Testis (tissue), 2 donors: ENCODE measurements at regions not wholly inside any gene's neighbourhood (a gene's known extent, or its start where the extent isn't known, plus 50 kb on each side); places are given as distances from the start of the nearest gene placed in this dataset.

Experiments
- DNase-seq: peaks from one replicate; pipeline ENCODE4 v3.0.0-alpha.2; 2019
- H3K27ac ChIP-seq, 2 donors: fragments of 200-600 bp; sonication (generic); one replicate each; pipeline ENCODE4 v1.5.1; 2019
- H3K27me3 ChIP-seq: fragments of 200-600 bp; sonication (generic); one replicate; pipeline ENCODE4 v1.5.1; 2019
- H3K36me3 ChIP-seq: fragments of 200-600 bp; sonication (generic); one replicate; pipeline ENCODE4 v1.5.1; 2017; ENCODE audit warnings: low read depth; ENCODE audit errors: missing control alignments
- H3K4me1 ChIP-seq: fragments of 200-600 bp; sonication (generic); one replicate; pipeline ENCODE4 v1.5.1; 2019
- H3K4me3 ChIP-seq, 2 donors: fragments of 200-600 bp; sonication (generic); one replicate each; pipeline ENCODE4 v1.5.1; 2017 to 2019
- H3K9me3 ChIP-seq: fragments of 200-600 bp; sonication (generic); one replicate; pipeline ENCODE4 v1.5.1; 2017
- POLR2A ChIP-seq: fragments of 450-650 bp; IDR thresholded peaks from one replicate; pipeline ENCODE4 v1.6.1; 2017; ENCODE audit warnings: antibody characterized with exemption, mild to moderate bottlenecking, moderate library complexity
- WGBS, 2 donors: methylation state at CpG; one replicate each; pipeline ENCODE4 v1.1.5; 2018; 5-methylcytosine and 5-hydroxymethylcytosine counted together
- intact Hi-C: fragments of 100-400 bp; cut with DNase I; formaldehyde crosslinking; loops from one replicate; pipeline ENCODE4 v1.15.1; 2023; ENCODE audit warnings: low total_unique reads
- TF ChIP-seq, protein P1 (sequence below), 3 experiments: fragments of 450-650 bp in 2 of 3; fragments of 200-600 bp in 1 of 3; sonication (generic) in 1 of 3; IDR thresholded peaks; one replicate each; pipeline ENCODE4 v1.5.1; 2016 to 2019; ENCODE audit warnings: antibody characterized with exemption in 3 of 3, mild to moderate bottlenecking in 2 of 3, moderate library complexity in 1 of 3

DNA sequence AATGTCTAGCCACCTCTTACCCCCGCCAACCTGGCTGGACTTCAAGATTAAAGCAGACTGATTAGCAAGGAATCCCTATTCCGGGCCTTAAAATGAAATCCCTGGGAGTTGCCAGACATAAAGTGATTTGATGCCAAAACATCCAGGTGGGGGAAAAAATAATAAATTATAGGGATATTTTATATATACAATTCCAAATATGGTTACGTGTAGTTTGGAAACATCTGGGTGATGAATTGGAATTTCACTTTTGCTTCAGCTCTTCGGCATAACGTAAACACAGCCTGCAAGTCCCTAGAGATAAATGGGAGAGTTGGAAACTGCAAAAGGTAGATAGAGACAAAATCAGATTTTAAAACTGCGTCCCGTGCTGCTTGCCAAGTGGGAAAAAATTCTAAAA is 545.5 kb upstream of the MDFIC2 start:
- Histone ChIP-seq H3K36me3 (no peaks in the 10 kb centered on the region), H3K27ac (no peak overlapping the region), H3K4me3 (no peak overlapping the region), H3K4me1 (no peaks in the 10 kb centered on the region), H3K9me3 (no peaks in the 10 kb centered on the region), H3K27me3 (no peaks in the 10 kb centered on the region)
- no peak for DNase-seq
- intact Hi-C loops: no loop called here
- no peak for TF ChIP-seq POLR2A
- WGBS, 2 donors: 67 to 72% methylated on average over 7 of the region's 7 CpGs

DNA sequence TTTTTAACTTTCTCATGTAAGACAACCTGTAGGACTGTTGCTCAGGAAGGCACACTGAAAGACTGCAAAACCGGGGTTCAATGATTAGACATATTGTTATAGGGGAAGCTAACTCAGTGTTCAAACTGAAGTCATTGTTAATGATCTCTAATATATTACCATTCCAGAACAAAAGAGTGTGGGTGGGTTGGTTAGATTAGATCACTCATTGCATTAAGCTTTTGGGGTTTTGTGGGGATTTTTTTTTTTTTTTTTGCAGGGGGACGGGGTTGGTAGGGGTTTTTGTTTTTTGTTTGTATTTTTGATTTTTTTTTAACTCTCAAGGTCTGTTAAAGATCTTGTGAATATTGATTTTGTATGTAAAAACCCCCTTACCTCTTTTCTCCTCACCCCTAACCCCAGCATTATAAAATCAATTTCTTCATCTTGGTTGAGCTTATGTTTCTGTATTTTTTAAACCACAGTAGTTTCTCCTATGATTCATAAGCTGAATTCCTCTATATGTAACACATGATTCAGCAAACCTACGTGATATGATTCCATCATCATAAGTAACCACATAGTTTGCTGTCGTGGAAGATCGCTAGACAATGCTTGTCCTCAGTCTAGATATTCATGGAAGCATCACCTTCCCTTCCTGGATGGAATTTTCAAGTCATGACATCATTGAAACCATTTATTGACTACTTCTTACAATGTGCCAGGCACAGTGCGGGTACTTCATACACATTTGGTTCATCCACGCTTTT is 544.1 kb upstream of the MDFIC2 start:
- Histone ChIP-seq H3K4me1 (no peaks in the 10 kb centered on the region), H3K9me3 (no peaks in the 10 kb centered on the region), H3K36me3 (no peaks in the 10 kb centered on the region), H3K4me3 (no peak overlapping the region), H3K27me3 (no peaks in the 10 kb centered on the region), H3K27ac (no peak overlapping the region)
- 90 to 91% methylated on average over 7 of the region's 7 CpGs for WGBS, 2 donors
- DNase-seq: no peak
- intact Hi-C loops: no loop called here
- TF ChIP-seq, protein P1, sequence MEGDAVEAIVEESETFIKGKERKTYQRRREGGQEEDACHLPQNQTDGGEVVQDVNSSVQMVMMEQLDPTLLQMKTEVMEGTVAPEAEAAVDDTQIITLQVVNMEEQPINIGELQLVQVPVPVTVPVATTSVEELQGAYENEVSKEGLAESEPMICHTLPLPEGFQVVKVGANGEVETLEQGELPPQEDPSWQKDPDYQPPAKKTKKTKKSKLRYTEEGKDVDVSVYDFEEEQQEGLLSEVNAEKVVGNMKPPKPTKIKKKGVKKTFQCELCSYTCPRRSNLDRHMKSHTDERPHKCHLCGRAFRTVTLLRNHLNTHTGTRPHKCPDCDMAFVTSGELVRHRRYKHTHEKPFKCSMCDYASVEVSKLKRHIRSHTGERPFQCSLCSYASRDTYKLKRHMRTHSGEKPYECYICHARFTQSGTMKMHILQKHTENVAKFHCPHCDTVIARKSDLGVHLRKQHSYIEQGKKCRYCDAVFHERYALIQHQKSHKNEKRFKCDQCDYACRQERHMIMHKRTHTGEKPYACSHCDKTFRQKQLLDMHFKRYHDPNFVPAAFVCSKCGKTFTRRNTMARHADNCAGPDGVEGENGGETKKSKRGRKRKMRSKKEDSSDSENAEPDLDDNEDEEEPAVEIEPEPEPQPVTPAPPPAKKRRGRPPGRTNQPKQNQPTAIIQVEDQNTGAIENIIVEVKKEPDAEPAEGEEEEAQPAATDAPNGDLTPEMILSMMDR (IDR thresholded peaks at IDR 0.05): no peak
- no peak for TF ChIP-seq POLR2A

DNA sequence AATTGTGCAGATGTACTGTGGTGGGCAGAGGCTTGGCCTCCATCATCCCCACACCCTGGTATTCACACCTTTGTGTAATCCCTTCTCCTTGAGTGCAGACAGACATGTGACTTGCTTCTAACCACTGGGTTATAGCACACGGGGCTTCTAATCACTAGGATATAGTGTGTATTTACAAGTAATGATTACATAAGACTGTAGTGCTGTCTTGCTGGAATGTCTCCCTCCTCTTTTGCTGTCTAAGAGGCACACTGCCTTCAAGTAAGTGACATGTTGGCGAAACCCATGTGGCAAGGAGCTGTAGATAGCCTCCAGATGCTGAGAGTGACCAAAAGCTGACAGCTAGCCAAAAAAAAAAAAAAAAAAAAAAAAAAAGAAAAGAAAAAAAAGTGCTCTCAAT is 542.7 kb upstream of the MDFIC2 start:
- WGBS, 2 donors: 84 to 95% methylated on average over 2 of the region's 2 CpGs
- TF ChIP-seq POLR2A: no peak
- TF ChIP-seq, protein P1 (IDR thresholded peaks at IDR 0.05): no peak
- H3K4me3 ChIP-seq: no peak overlapping the region
- no peaks in the 10 kb centered on the region for H3K4me1 ChIP-seq
- no peak for DNase-seq
- H3K27me3 ChIP-seq: no peaks in the 10 kb centered on the region
- H3K27ac ChIP-seq: no peak overlapping the region
- H3K9me3 ChIP-seq: no peaks in the 10 kb centered on the region
- intact Hi-C loops: no loop called here
- H3K36me3 ChIP-seq: no peaks in the 10 kb centered on the region

DNA sequence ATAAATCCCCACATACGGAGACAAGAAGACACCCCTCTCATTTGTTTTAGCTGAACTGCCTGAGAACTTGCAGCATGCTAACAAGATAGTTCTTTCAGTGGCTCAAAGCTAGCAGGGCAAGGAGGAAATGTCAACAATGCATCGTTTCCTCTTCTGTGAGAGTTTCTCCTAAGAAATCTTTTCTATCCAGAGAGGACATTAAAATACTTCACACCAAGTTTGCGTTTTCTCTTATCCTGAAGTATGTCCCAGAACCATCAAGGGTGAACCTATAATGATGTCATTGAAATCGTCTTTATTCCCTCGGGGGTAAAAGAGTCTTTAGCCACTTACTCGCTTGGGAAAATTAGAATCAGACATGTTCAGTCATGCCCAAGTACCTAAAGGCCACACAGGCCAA is 541.7 kb upstream of the MDFIC2 start:
- Histone ChIP-seq H3K4me3 (no peak overlapping the region), H3K36me3 (no peaks in the 10 kb centered on the region), H3K9me3 (no peaks in the 10 kb centered on the region), H3K4me1 (no peaks in the 10 kb centered on the region), H3K27me3 (no peaks in the 10 kb centered on the region), H3K27ac (no peak overlapping the region)
- 64 to 70% methylated on average over 6 of the region's 6 CpGs for WGBS, 2 donors
- intact Hi-C loops: no loop called here
- TF ChIP-seq, protein P1 (IDR thresholded peaks at IDR 0.05): no peak
- no peak for TF ChIP-seq POLR2A
- DNase-seq: no peak

DNA sequence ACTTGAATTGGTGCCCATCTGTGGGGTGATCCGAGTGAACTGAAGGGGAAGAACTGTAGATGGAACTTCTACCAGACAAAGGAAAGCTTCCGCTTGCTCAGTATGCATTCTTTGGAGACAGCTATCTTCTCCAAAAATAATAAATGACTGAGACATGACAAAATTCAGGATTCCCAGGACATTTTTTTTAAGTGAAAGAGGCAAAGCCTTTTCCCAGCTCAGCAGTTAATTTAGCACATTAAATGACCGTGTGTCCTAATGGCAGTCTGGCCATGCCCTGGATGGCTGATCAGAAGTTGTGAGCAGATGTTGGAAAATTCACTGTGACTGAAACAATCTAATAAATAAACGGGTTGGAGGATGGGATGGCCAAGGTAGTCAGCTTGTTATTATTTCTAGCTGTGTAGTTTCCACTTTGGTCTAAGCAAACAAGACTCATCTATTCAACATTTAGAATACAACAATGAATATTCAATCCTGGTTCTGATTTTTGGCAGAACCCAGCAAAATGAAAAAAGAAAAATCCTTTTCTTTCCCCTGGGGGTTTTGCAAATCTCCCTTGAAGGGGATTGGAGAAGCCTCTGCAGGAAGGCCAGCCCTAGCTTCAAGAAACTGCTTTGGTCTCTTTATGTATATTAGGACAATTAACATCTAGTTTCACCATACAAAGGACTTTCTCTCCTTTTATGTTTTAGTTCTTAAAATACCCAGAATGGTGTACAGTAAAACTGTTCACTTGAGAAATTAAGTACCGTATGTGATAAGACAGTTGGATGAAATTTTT is 540.9 kb upstream of the MDFIC2 start:
- Histone ChIP-seq H3K27me3 (no peaks in the 10 kb centered on the region), H3K4me1 (no peaks in the 10 kb centered on the region), H3K36me3 (no peaks in the 10 kb centered on the region), H3K27ac (no peak overlapping the region), H3K4me3 (no peak overlapping the region), H3K9me3 (no peaks in the 10 kb centered on the region)
- intact Hi-C loops: no loop called here
- DNase-seq: no peak
- TF ChIP-seq, protein P1 (IDR thresholded peaks at IDR 0.05): no peak
- TF ChIP-seq POLR2A: no peak
- 71 to 76% methylated on average over 5 of the region's 5 CpGs for WGBS, 2 donors
